CD4-positive, alpha-beta T cell (primary cell): ENCODE measurements at regions not wholly inside any gene's neighbourhood (a gene's known extent, or its start where the extent isn't known, plus 50 kb on each side); places are given as distances from the start of the nearest gene placed in this dataset.

Experiments
- ATAC-seq: fragments of 200-7000 bp; cut with Tn5 transposase; one replicate; pipeline ENCODE4 v1.10.0; 2022; ENCODE audit warnings: mild to moderate bottlenecking; ENCODE audit not compliant: poor library complexity
- CTCF ChIA-PET: fragments of 350-600 bp; sonication (Branson Sonifier 250); formaldehyde crosslinking; loops from one replicate; lab custom pipeline; 2021; ENCODE audit warnings: antibody characterized with exemption, inconsistent platforms; lab: Charles Lee
- POLR2A ChIA-PET: fragments of 350-600 bp; sonication (Branson Sonifier 250); formaldehyde crosslinking; loops from one replicate; lab custom pipeline; 2021; ENCODE audit warnings: antibody characterized with exemption, inconsistent platforms; lab: Charles Lee
- DNase-seq, 14 experiments: peaks; one replicate each; pipeline ENCODE4 v3.0.0-alpha.2; 2013 to 2020; ENCODE audit warnings: mixed read lengths in 2 of 14
- H3K27ac ChIP-seq, 2 donors: one replicate each; pipeline versions ENCODE4 v1.5.1 to v1.7.0; 2013; ENCODE audit warnings: low read length in 2 of 2, low read depth in 1 of 2, mild to moderate bottlenecking in 1 of 2
- H3K27me3 ChIP-seq, 2 experiments: 1 replicate in 1 of 2; 2 replicates in 1 of 2; pipeline versions ENCODE4 v1.6.1 to v1.7.0; 2013; ENCODE audit warnings: low read length in 2 of 2, control low read depth in 1 of 2, mild to moderate bottlenecking in 1 of 2, moderate library complexity in 1 of 2; ENCODE audit not compliant: insufficient read depth in 2 of 2, control insufficient read depth in 1 of 2
- H3K36me3 ChIP-seq: one replicate; pipeline ENCODE4 v1.6.1; 2013; ENCODE audit warnings: low read length, control low read depth; ENCODE audit not compliant: insufficient read depth
- H3K4me1 ChIP-seq: one replicate; pipeline ENCODE4 v1.6.1; 2013; ENCODE audit warnings: low read length, control low read depth; ENCODE audit not compliant: insufficient read depth
- H3K4me3 ChIP-seq: one replicate; pipeline ENCODE4 v1.5.1; 2013; ENCODE audit warnings: mild to moderate bottlenecking, low read length, moderate library complexity
- H3K9me3 ChIP-seq, 2 experiments: 1 replicate in 1 of 2; 2 replicates in 1 of 2; pipeline versions ENCODE4 v1.6.1 to v1.7.0; 2013; ENCODE audit warnings: low read length in 2 of 2, mild to moderate bottlenecking in 2 of 2, control low read depth in 1 of 2, moderate library complexity in 1 of 2; ENCODE audit not compliant: control insufficient read depth in 1 of 2, insufficient read depth in 1 of 2
- H3K27ac Mint-ChIP-seq: one replicate; pipeline ENCODE4 v1.8.0; 2020; ENCODE audit warnings: mixed read lengths
- H3K27me3 Mint-ChIP-seq: one replicate; pipeline ENCODE4 v1.8.0; 2021; ENCODE audit warnings: mixed read lengths
- H3K36me3 Mint-ChIP-seq: one replicate; pipeline ENCODE4 v1.8.0; 2021; ENCODE audit warnings: low read depth, mixed read lengths
- H3K4me1 Mint-ChIP-seq: one replicate; pipeline ENCODE4 v1.8.0; 2021; ENCODE audit warnings: low read depth, mixed read lengths
- H3K4me3 Mint-ChIP-seq: one replicate; pipeline ENCODE4 v1.8.0; 2020; ENCODE audit warnings: mild to moderate bottlenecking, mixed read lengths
- H3K9me3 Mint-ChIP-seq: one replicate; pipeline ENCODE4 v1.8.0; 2020; ENCODE audit warnings: mixed read lengths
- intact Hi-C, 2 experiments: fragments of 100-400 bp; cut with DNase I in 1 of 2; cut with micrococcal nuclease in 1 of 2; formaldehyde crosslinking; loops; one replicate each; pipeline versions ENCODE4 v1.15.1 to v1.9.0; 2023 to 2025; cut with DNase I, micrococcal nuclease
- TF ChIP-seq, protein P1 (sequence below): fragments of 200-600 bp; IDR thresholded peaks from one replicate; pipeline ENCODE4 v1.8.0; 2022; ENCODE audit warnings: antibody characterized with exemption, mild to moderate bottlenecking

- POLR2A ChIA-PET, result no interaction called here
- Mint-ChIP-seq H3K4me1 (no peaks in the 10 kb centered on the region), H3K27ac (no peak overlapping the region), H3K27me3 (no peaks in the 10 kb centered on the region), H3K9me3 (no peaks in the 10 kb centered on the region), H3K4me3 (no peak overlapping the region), H3K36me3 (no peaks in the 10 kb centered on the region)
- no peaks in the 10 kb centered on the region for H3K9me3 ChIP-seq
- H3K27me3 ChIP-seq, result no peaks in the 10 kb centered on the region
- intact Hi-C loops, result no loop called here
- H3K27ac ChIP-seq, result no peak overlapping the region
- TF ChIP-seq, protein P1, sequence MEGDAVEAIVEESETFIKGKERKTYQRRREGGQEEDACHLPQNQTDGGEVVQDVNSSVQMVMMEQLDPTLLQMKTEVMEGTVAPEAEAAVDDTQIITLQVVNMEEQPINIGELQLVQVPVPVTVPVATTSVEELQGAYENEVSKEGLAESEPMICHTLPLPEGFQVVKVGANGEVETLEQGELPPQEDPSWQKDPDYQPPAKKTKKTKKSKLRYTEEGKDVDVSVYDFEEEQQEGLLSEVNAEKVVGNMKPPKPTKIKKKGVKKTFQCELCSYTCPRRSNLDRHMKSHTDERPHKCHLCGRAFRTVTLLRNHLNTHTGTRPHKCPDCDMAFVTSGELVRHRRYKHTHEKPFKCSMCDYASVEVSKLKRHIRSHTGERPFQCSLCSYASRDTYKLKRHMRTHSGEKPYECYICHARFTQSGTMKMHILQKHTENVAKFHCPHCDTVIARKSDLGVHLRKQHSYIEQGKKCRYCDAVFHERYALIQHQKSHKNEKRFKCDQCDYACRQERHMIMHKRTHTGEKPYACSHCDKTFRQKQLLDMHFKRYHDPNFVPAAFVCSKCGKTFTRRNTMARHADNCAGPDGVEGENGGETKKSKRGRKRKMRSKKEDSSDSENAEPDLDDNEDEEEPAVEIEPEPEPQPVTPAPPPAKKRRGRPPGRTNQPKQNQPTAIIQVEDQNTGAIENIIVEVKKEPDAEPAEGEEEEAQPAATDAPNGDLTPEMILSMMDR, result no peak
- ATAC-seq (no peak), DNase-seq (no peak)
- no peaks in the 10 kb centered on the region for H3K36me3 ChIP-seq
- H3K4me3 ChIP-seq, result no peak overlapping the region
- CTCF ChIA-PET, result no interaction called here
- H3K4me1 ChIP-seq, result no peaks in the 10 kb centered on the region
These were observed 698.1 kb upstream of the CDH2 start for GRCh38 chr18:28875059-28875458.

DNA sequence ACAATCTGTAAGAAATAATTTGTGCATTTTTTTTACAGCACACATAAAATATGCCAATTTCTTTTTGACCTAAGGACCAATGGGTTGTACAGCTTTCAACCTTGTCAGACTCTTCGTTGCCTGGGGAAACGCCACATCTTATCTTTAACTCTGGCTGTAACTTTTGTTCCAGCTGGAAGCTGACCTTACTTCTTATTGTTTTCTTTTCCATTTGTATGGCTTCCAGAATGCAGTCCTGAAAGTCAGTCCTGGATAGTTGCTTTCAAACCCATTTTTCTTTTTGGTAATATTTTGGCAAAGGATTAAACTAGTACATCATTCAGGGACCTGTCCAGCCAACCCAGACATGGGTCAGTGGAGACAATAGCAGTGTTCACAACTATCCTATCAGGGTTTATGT, 686.5 kb upstream of the CDH2 start:
- Histone ChIP-seq H3K4me3 (no peak overlapping the region), H3K36me3 (no peaks in the 10 kb centered on the region), H3K27me3 (no peaks in the 10 kb centered on the region), H3K27ac (no peak overlapping the region), H3K4me1 (no peaks in the 10 kb centered on the region), H3K9me3 (peaks cover 0 to 6% of the 10 kb centered on the region in 2 experiments)
- intact Hi-C loops, result loop anchor here in 1 of 2 experiments (10.0 kb wide), 1 partner anchor 49 kb away; no protein-coding TSS in a partner anchor
- CTCF ChIA-PET, result no interaction called here
- TF ChIP-seq, protein P1, result no peak
- Mint-ChIP-seq H3K27ac (no peak overlapping the region), H3K27me3 (no peaks in the 10 kb centered on the region), H3K9me3 (no peaks in the 10 kb centered on the region), H3K4me1 (no peaks in the 10 kb centered on the region), H3K36me3 (no peaks in the 10 kb centered on the region), H3K4me3 (no peak overlapping the region)
- ATAC-seq, result no peak
- no peak for DNase-seq
- POLR2A ChIA-PET, result no interaction called here

DNA sequence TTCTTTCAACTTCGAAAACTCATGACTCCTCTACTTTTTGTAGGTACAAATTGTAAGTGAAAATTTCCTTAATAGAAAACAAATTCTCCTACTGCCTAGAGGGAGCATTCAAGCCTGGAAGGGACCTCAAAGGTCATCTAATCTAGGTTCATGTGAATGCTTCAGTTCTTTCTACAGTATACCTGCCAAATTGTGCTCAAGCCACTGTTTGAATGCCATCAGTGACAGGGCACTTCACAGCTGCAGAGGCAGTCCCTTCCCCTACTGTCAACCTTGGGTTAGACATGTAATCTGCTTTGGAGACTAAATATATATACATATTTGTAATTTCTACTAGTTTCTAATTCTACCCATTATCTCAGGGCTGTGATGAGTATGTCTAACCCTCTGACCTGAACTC, 681.3 kb upstream of the CDH2 start:
- ChIA-PET CTCF (no interaction called here), POLR2A (no interaction called here)
- Mint-ChIP-seq H3K4me1 (no peaks in the 10 kb centered on the region), H3K27ac (no peak overlapping the region), H3K36me3 (no peaks in the 10 kb centered on the region), H3K9me3 (peaks cover 3% of the 10 kb centered on the region), H3K27me3 (no peaks in the 10 kb centered on the region), H3K4me3 (no peak overlapping the region)
- Histone ChIP-seq H3K9me3 (peaks cover 1 to 6% of the 10 kb centered on the region in 2 experiments), H3K4me3 (no peak overlapping the region), H3K4me1 (no peaks in the 10 kb centered on the region), H3K27ac (no peak overlapping the region), H3K27me3 (no peaks in the 10 kb centered on the region), H3K36me3 (no peaks in the 10 kb centered on the region)
- ATAC-seq (no peak), DNase-seq (no peak)
- TF ChIP-seq, protein P1, result no peak
- intact Hi-C loops, result loop anchor here in 1 of 2 experiments (10.0 kb wide), 1 partner anchor 57 kb away; no protein-coding TSS in a partner anchor
